ENCODE measurements at regions not wholly inside any gene's neighbourhood (a gene's known extent, or its start where the extent isn't known, plus 50 kb on each side); places are given as distances from the start of the nearest gene placed in this dataset.

DNA sequence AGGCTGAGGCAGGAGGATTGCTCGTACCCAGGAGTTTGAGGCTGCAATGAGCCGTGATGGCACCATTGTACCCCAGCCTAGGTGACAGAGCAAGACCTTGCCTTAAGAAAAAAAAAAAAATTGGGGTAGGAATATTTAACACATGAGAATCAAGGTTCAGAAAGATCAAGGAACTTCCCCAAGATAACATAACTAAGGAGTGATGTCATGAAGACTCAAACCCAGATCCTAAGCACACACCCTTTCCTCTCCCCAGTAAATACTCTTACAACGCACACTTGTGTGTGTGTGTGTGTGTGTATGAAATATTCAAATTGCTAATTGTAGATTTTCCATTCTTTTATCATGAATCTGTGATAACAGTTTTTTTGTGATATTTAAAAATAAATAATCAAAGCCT lies 90.6 kb upstream of the NUDT4 start:
- Histone ChIP-seq H3K27ac (ENCODE audit: extremely low read depth, low read depth, low read length) (no peak overlapping the region), H3K36me3 (ENCODE audit: control insufficient read depth in 2 of 2, insufficient read depth in 1 of 2, low read length in 2 of 2) (no peaks in the 10 kb centered on the region), H3K4me3 (ENCODE audit: low read depth, low read length) (no peak overlapping the region), H3K9me3 (ENCODE audit: control insufficient read depth, insufficient read depth, low read depth, low read length) (no peaks in the 10 kb centered on the region), H3K4me1 (ENCODE audit: control insufficient read depth, insufficient read depth, low read length) (no peaks in the 10 kb centered on the region)
- CTCF ChIA-PET, result no interaction called here
- POLR2A ChIA-PET, result no interaction called here
- no peak for TF ChIP-seq YY2 (tag by site-specific recombination; IDR thresholded peaks at IDR 0.05)
- no peak for TF ChIP-seq ZNF560 (tag by site-specific recombination; IDR thresholded peaks at IDR 0.05; ENCODE audit: borderline replicate concordance)
- TF ChIP-seq ZBTB21 (tag by site-specific recombination; IDR thresholded peaks at IDR 0.05), result no peak
- TF ChIP-seq KLF10 (tag by site-specific recombination; IDR thresholded peaks at IDR 0.05), result no peak

DNA sequence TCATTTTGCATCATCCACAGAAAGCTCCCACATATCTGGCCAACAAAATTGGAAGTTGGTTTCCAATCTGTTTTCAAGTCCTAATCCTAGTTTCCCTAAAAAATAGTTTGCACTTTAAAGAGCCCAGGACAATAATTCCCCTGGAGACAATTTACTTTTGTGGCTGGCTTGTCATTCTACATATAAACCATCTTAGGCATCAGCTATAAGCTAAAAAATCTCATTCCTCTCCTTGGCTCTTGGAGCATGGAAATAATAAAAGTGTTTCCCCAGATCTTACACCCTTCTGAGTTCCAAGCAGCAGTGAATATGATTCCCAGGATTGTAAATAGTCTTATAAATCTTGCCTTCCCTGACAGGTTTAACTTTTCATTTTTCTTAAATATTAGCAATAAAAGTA lies 89.1 kb upstream of the NUDT4 start:
- Histone ChIP-seq H3K27ac (ENCODE audit: extremely low read depth, low read depth, low read length) (no peak overlapping the region), H3K9me3 (ENCODE audit: control insufficient read depth, insufficient read depth, low read depth, low read length) (no peaks in the 10 kb centered on the region), H3K4me3 (ENCODE audit: low read depth, low read length) (no peak overlapping the region), H3K36me3 (ENCODE audit: control insufficient read depth in 2 of 2, insufficient read depth in 1 of 2, low read length in 2 of 2) (no peaks in the 10 kb centered on the region), H3K4me1 (ENCODE audit: control insufficient read depth, insufficient read depth, low read length) (no peaks in the 10 kb centered on the region)
- ChIA-PET CTCF (interaction anchor here (0.6 to 1.1 kb wide), 2 partner anchors 191 to 301 kb away, joined by 4 to 9 read pairs; no protein-coding TSS in a partner anchor), POLR2A (no interaction called here)
- TF ChIP-seq ZBTB26 (tag by site-specific recombination; optimal IDR thresholded peaks at IDR 0.05) (no peak), ZNF660 (tag by site-specific recombination; IDR thresholded peaks at IDR 0.05) (peak; percentile 66; the same call in 1 of the 2 replicates)
- TF ChIP-seq, protein P1, sequence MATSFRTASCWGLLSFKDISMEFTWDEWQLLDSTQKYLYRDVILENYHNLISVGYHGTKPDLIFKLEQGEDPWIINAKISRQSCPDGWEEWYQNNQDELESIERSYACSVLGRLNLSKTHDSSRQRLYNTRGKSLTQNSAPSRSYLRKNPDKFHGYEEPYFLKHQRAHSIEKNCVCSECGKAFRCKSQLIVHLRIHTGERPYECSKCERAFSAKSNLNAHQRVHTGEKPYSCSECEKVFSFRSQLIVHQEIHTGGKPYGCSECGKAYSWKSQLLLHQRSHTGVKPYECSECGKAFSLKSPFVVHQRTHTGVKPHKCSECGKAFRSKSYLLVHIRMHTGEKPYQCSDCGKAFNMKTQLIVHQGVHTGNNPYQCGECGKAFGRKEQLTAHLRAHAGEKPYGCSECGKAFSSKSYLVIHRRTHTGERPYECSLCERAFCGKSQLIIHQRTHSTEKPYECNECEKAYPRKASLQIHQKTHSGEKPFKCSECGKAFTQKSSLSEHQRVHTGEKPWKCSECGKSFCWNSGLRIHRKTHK (tag by site-specific recombination; IDR thresholded peaks at IDR 0.05), result no peak

GRCh38 chr12:93290391-93290790 lies 87.3 kb upstream of the NUDT4 start:
- Histone ChIP-seq H3K4me3 (ENCODE audit: low read depth, low read length) (no peak overlapping the region), H3K27ac (ENCODE audit: extremely low read depth, low read depth, low read length) (no peak overlapping the region), H3K4me1 (ENCODE audit: control insufficient read depth, insufficient read depth, low read length) (no peaks in the 10 kb centered on the region), H3K36me3 (ENCODE audit: control insufficient read depth in 2 of 2, insufficient read depth in 1 of 2, low read length in 2 of 2) (no peaks in the 10 kb centered on the region), H3K9me3 (ENCODE audit: control insufficient read depth, insufficient read depth, low read depth, low read length) (no peaks in the 10 kb centered on the region)
- no peak for TF ChIP-seq ZNF324 (tag by site-specific recombination; IDR thresholded peaks at IDR 0.05)
- ChIA-PET CTCF (no interaction called here), POLR2A (no interaction called here)

DNA sequence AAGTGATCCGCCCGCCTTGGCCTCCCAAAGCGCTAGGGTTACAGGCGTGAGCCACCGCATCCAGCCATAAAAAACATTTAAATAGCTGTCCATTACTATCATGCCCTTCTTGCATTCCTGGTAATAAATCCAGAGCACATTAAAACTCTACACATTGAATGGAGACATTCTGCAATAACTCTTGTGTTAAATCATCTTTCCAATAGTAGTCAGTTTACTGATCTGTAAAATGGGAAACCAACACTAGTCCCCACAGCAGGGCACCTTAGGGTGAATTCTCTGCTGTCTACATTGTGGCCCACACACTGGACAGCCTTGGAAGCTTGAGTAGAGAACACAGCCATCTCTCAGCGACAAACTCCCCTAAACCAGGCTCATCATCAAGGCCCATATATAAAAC lies 85.5 kb upstream of the NUDT4 start:
- Histone ChIP-seq H3K4me1 (ENCODE audit: control insufficient read depth, insufficient read depth, low read length) (no peaks in the 10 kb centered on the region), H3K4me3 (ENCODE audit: low read depth, low read length) (no peak overlapping the region), H3K36me3 (ENCODE audit: control insufficient read depth in 2 of 2, insufficient read depth in 1 of 2, low read length in 2 of 2) (no peaks in the 10 kb centered on the region), H3K27ac (ENCODE audit: extremely low read depth, low read depth, low read length) (no peak overlapping the region), H3K9me3 (ENCODE audit: control insufficient read depth, insufficient read depth, low read depth, low read length) (no peaks in the 10 kb centered on the region)
- no peak for TF ChIP-seq ZEB2 (tag by site-specific recombination; IDR thresholded peaks at IDR 0.05)
- TF ChIP-seq ZNF18 (tag by site-specific recombination; IDR thresholded peaks at IDR 0.05), result no peak
- no peak for TF ChIP-seq ZSCAN23 (tag by site-specific recombination; IDR thresholded peaks at IDR 0.05)
- TF ChIP-seq, protein P2, sequence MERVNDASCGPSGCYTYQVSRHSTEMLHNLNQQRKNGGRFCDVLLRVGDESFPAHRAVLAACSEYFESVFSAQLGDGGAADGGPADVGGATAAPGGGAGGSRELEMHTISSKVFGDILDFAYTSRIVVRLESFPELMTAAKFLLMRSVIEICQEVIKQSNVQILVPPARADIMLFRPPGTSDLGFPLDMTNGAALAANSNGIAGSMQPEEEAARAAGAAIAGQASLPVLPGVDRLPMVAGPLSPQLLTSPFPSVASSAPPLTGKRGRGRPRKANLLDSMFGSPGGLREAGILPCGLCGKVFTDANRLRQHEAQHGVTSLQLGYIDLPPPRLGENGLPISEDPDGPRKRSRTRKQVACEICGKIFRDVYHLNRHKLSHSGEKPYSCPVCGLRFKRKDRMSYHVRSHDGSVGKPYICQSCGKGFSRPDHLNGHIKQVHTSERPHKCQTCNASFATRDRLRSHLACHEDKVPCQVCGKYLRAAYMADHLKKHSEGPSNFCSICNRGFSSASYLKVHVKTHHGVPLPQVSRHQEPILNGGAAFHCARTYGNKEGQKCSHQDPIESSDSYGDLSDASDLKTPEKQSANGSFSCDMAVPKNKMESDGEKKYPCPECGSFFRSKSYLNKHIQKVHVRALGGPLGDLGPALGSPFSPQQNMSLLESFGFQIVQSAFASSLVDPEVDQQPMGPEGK (tag by site-specific recombination; IDR thresholded peaks at IDR 0.05), result no peak
- TF ChIP-seq ZNF184 (tag by site-specific recombination; IDR thresholded peaks at IDR 0.05), result no peak
- ChIA-PET POLR2A (no interaction called here), CTCF (no interaction called here)

Measured in HEK293 (cell line).